IMR-90 (cell line): ENCODE measurements at regions not wholly inside any gene's neighbourhood (a gene's known extent, or its start where the extent isn't known, plus 50 kb on each side); places are given as distances from the start of the nearest gene placed in this dataset.

Experiments used
- ATAC-seq: fragments of 200-7000 bp; cut with Tn5 transposase; 2 replicates; pipeline ENCODE4 v1.9.1; 2020; ENCODE audit warnings: low read depth, mild to moderate bottlenecking, moderate library complexity
- BruUV-seq: library from RNA; stranded (reverse); fragments of 400-500 nt; replicated peaks from 2 replicates; lab custom pipeline; 2021; lab: Mats Ljungman, UMichigan
- CTCF ChIA-PET: fragments of 300-600 bp; formaldehyde crosslinking; extraction: SDS; loops from one replicate; lab custom pipeline; 2021; ENCODE audit warnings: antibody characterized with exemption; lab: Yijun Ruan, JAX
- POLR2A ChIA-PET: fragments of 300-600 bp; sonication (Branson Sonifier 250); formaldehyde crosslinking; loops from one replicate; lab custom pipeline; 2022; ENCODE audit warnings: antibody characterized with exemption; ENCODE audit not compliant: unreplicated experiment; lab: Charles Lee
- DNase-seq: peaks from one replicate; pipeline ENCODE4 v3.0.0; 2013
- H2AFZ ChIP-seq: replicated peaks from 2 replicates; pipeline ENCODE3; 2013; ENCODE audit warnings: low read length, mild to moderate bottlenecking; ENCODE audit not compliant: poor library complexity
- H2AK5ac ChIP-seq: 2 replicates; pipeline ENCODE4 v1.6.1; 2013; ENCODE audit warnings: low read depth, low read length, inconsistent platforms
- H2AK9ac ChIP-seq: replicated peaks from 2 replicates; pipeline ENCODE3; 2013; ENCODE audit warnings: mild to moderate bottlenecking, low read depth, low read length, moderate library complexity; ENCODE audit not compliant: poor library complexity
- H2BK120ac ChIP-seq: 2 replicates; pipeline ENCODE4 v1.6.1; 2013; ENCODE audit warnings: low read depth, low read length, inconsistent platforms
- H2BK15ac ChIP-seq: 3 replicates; pipeline ENCODE4 v1.6.1; 2013; ENCODE audit warnings: low read depth, low read length, inconsistent platforms
- H2BK20ac ChIP-seq: 2 replicates; pipeline ENCODE4 v1.6.1; 2013; ENCODE audit warnings: low read depth, mild to moderate bottlenecking, inconsistent platforms, low read length, moderate library complexity
- H2BK5ac ChIP-seq: 2 replicates; pipeline ENCODE4 v1.6.1; 2013; ENCODE audit warnings: mild to moderate bottlenecking, low read depth, low read length, inconsistent platforms; ENCODE audit not compliant: poor library complexity, severe bottlenecking
- H3K14ac ChIP-seq: replicated peaks from 2 replicates; pipeline ENCODE4 v1.6.1; 2013; ENCODE audit warnings: low read depth, low read length, inconsistent platforms
- H3K18ac ChIP-seq: 2 replicates; pipeline ENCODE4 v1.6.1; 2013; ENCODE audit warnings: low read depth, low read length, control low read depth
- H3K23ac ChIP-seq: 2 replicates; pipeline ENCODE4 v1.6.1; 2013; ENCODE audit warnings: low read depth, low read length, inconsistent platforms
- H3K27ac ChIP-seq: 2 replicates; pipeline ENCODE4 v1.5.1; 2013; ENCODE audit warnings: mild to moderate bottlenecking, control low read depth, low read length; ENCODE audit not compliant: insufficient read depth
- H3K27me3 ChIP-seq: 2 replicates; pipeline ENCODE4 v1.6.1; 2013; ENCODE audit warnings: low read length; ENCODE audit not compliant: control insufficient read depth, insufficient read depth
- H3K36me3 ChIP-seq: 2 replicates; pipeline ENCODE4 v1.6.1; 2013; ENCODE audit warnings: low read length, mixed read lengths; ENCODE audit not compliant: control insufficient read depth, insufficient read depth
- H3K4ac ChIP-seq: 2 replicates; pipeline ENCODE4 v1.6.1; 2013; ENCODE audit warnings: low read depth, low read length, inconsistent platforms
- H3K4me1 ChIP-seq: 2 replicates; pipeline ENCODE4 v1.6.1; 2013; ENCODE audit warnings: low read length, mixed read lengths; ENCODE audit not compliant: control insufficient read depth, insufficient read depth
- H3K4me2 ChIP-seq: 2 replicates; pipeline ENCODE4 v1.6.1; 2013; ENCODE audit warnings: low read depth, mild to moderate bottlenecking, control low read depth, low read length, moderate library complexity
- H3K4me3 ChIP-seq: 2 replicates; pipeline ENCODE4 v1.5.1; 2013; ENCODE audit warnings: low read depth, mild to moderate bottlenecking, control low read depth, low read length, moderate library complexity; ENCODE audit not compliant: insufficient read depth
- H3K56ac ChIP-seq: 2 replicates; pipeline ENCODE4 v1.6.1; 2013; ENCODE audit warnings: low read length, inconsistent platforms; ENCODE audit not compliant: insufficient read depth; ENCODE audit errors: extremely low read depth
- H3K79me1 ChIP-seq, 2 experiments: 2 replicates each; pipeline ENCODE4 v1.6.1; 2013; ENCODE audit warnings: low read length in 2 of 2, inconsistent platforms in 1 of 2, low read depth in 1 of 2
- H3K9ac ChIP-seq: 2 replicates; pipeline ENCODE4 v1.6.1; 2013; ENCODE audit warnings: low read depth, low read length, control low read depth
- H3K9me1 ChIP-seq: 2 replicates; pipeline ENCODE4 v1.6.1; 2013; ENCODE audit warnings: low read length, inconsistent platforms; ENCODE audit not compliant: insufficient read depth
- H3K9me3 ChIP-seq: 2 replicates; pipeline ENCODE4 v1.6.1; 2013; ENCODE audit warnings: low read length; ENCODE audit not compliant: control insufficient read depth, insufficient read depth
- H4K20me1 ChIP-seq: 2 replicates; pipeline ENCODE4 v1.6.1; 2013; ENCODE audit warnings: low read length, inconsistent platforms; ENCODE audit not compliant: insufficient read depth
- H4K5ac ChIP-seq: 2 replicates; pipeline ENCODE4 v1.6.1; 2013; ENCODE audit warnings: mild to moderate bottlenecking, low read depth, low read length, control low read depth
- H4K8ac ChIP-seq, 2 experiments: 2 replicates each; pipeline ENCODE4 v1.6.1; 2013; ENCODE audit warnings: low read depth in 2 of 2, low read length in 2 of 2, control low read depth in 1 of 2, inconsistent platforms in 1 of 2
- H4K91ac ChIP-seq: 2 replicates; pipeline ENCODE4 v1.6.1; 2013; ENCODE audit warnings: low read depth, low read length, inconsistent platforms; ENCODE audit not compliant: insufficient read depth
- BHLHE40 ChIP-seq: fragments of 150-350 bp; IDR thresholded peaks from 2 replicates; pipeline ENCODE4 v1.6.1; 2016; ENCODE audit warnings: mild to moderate bottlenecking, low read depth, low read length
- CHD1 ChIP-seq: IDR thresholded peaks from 2 replicates; pipeline ENCODE4 v1.6.1; 2012; ENCODE audit warnings: low read depth, low read length, improper control_type of control experiment
- ELK1 ChIP-seq: fragments of 150-350 bp; IDR thresholded peaks from 2 replicates; pipeline ENCODE4 v1.6.1; 2016; ENCODE audit warnings: low read depth, mild to moderate bottlenecking, low read length, moderate library complexity, borderline replicate concordance
- FOS ChIP-seq: fragments of 150-350 bp; IDR thresholded peaks from 2 replicates; pipeline ENCODE4 v1.6.1; 2016; ENCODE audit warnings: low read depth, low read length
- MAFK ChIP-seq: IDR thresholded peaks from 2 replicates; pipeline ENCODE4 v1.6.1; 2012; ENCODE audit warnings: low read depth, low read length, improper control_type of control experiment
- MAZ ChIP-seq: IDR thresholded peaks from 2 replicates; pipeline ENCODE4 v1.6.1; 2012; ENCODE audit warnings: low read depth, mild to moderate bottlenecking, low read length, improper control_type of control experiment, moderate library complexity, borderline replicate concordance
- MXI1 ChIP-seq: IDR thresholded peaks from 2 replicates; pipeline ENCODE4 v1.6.1; 2012; ENCODE audit warnings: low read depth, mild to moderate bottlenecking, low read length, moderate library complexity, borderline replicate concordance
- NFE2L2 ChIP-seq: fragments of 150-350 bp; IDR thresholded peaks from 2 replicates; pipeline ENCODE4 v1.6.1; 2016; ENCODE audit warnings: low read depth, mild to moderate bottlenecking, low read length
- POLR2A ChIP-seq: IDR thresholded peaks from 2 replicates; pipeline ENCODE4 v1.6.1; 2012; ENCODE audit warnings: mild to moderate bottlenecking, low read depth, low read length
- RAD21 ChIP-seq: IDR thresholded peaks from 2 replicates; pipeline ENCODE4 v1.6.1; 2012; ENCODE audit warnings: low read length, improper control_type of control experiment
- RCOR1 ChIP-seq: IDR thresholded peaks from 2 replicates; pipeline ENCODE4 v1.6.1; 2012; ENCODE audit warnings: mild to moderate bottlenecking, low read length, improper control_type of control experiment; ENCODE audit not compliant: insufficient replicate concordance
- RFX5 ChIP-seq: IDR thresholded peaks from 2 replicates; pipeline ENCODE4 v1.8.0; 2012; ENCODE audit warnings: low read depth, mild to moderate bottlenecking, low read length, moderate library complexity
- SMC3 ChIP-seq: fragments of 150-350 bp; IDR thresholded peaks from 2 replicates; pipeline ENCODE4 v1.6.1; 2016; ENCODE audit warnings: low read depth, mild to moderate bottlenecking, antibody characterized with exemption, low read length, moderate library complexity
- USF2 ChIP-seq: fragments of 150-350 bp; IDR thresholded peaks from 2 replicates; pipeline ENCODE4 v1.6.1; 2017; ENCODE audit warnings: mild to moderate bottlenecking, antibody characterized with exemption, low read length, low read depth
- WGBS, 2 experiments: methylation state at CpG; one replicate each; pipeline versions ENCODE4 v1.1.5 to v1.1.7; 2013; ENCODE audit warnings: missing lambda C conversion rate in 2 of 2; ENCODE audit not compliant: insufficient read length in 1 of 2; ENCODE audit errors: extremely low coverage in 2 of 2; 5-methylcytosine and 5-hydroxymethylcytosine counted together
- dilution Hi-C: fragments of 300-500 bp; cut with HindIII; formaldehyde crosslinking; loops from one replicate; pipeline ENCODE4 v1.14.3; 2018; ENCODE audit warnings: low sequenced_read_pairs; ENCODE audit not compliant: unreplicated experiment
- in situ Hi-C: fragments of 300-500 bp; cut with MboI; formaldehyde crosslinking; loops from 3 replicates; pipeline ENCODE4 v1.14.3; 2019; ENCODE audit warnings: low sequenced_read_pairs, inconsistent platforms, mixed read lengths
- intact Hi-C: fragments of 100-400 bp; cut with micrococcal nuclease; formaldehyde crosslinking; loops from 2 replicates; pipeline ENCODE4 v1.10.0; 2022
- TF ChIP-seq, protein P1 (sequence below): conservative IDR thresholded peaks from 2 replicates; pipeline ENCODE4 v1.5.1; 2012; ENCODE audit warnings: mild to moderate bottlenecking, low read depth, low read length, improper control_type of control experiment

- ChIA-PET CTCF (no interaction called here), POLR2A (no interaction called here)
- Histone ChIP-seq H2BK5ac (no peak overlapping the region), H3K27me3 (no peaks in the 10 kb centered on the region; the same call in 1 of the 2 replicates), H4K91ac (no peak overlapping the region), H3K18ac (no peak overlapping the region), H3K9me3 (no peaks in the 10 kb centered on the region; the same call in 1 of the 2 replicates), H3K36me3 (no peaks in the 10 kb centered on the region), H3K4me2 (no peak overlapping the region), H3K56ac (no peak overlapping the region), H2AFZ (no peak overlapping the region), H3K9me1 (no peaks in the 10 kb centered on the region), H2AK5ac (no peak overlapping the region), H4K5ac (no peak overlapping the region), H3K4ac (no peak overlapping the region), H2BK120ac (no peak overlapping the region), H4K8ac (no peak overlapping the region), H3K14ac (no peak overlapping the region), H2BK20ac (no peak overlapping the region), H3K9ac (no peak overlapping the region), H3K4me1 (no peaks in the 10 kb centered on the region), H3K23ac (no peak overlapping the region), H3K79me1 (no peaks in the 10 kb centered on the region), H3K4me3 (no peak overlapping the region), H3K27ac (no peak overlapping the region), H4K20me1 (no peaks in the 10 kb centered on the region), H2BK15ac (no peak overlapping the region), H2AK9ac (no peak overlapping the region)
- no TSS peak for BruUV-seq
- dilution Hi-C loops: no loop called here
- TF ChIP-seq BHLHE40 (no peak), ELK1 (no peak), MAZ (no peak), RAD21 (no peak), NFE2L2 (no peak), FOS (no peak), RCOR1 (no peak), CHD1 (no peak), MXI1 (no peak), USF2 (no peak), POLR2A (no peak), RFX5 (no peak), MAFK (no peak), SMC3 (no peak)
- TF ChIP-seq, protein P1, sequence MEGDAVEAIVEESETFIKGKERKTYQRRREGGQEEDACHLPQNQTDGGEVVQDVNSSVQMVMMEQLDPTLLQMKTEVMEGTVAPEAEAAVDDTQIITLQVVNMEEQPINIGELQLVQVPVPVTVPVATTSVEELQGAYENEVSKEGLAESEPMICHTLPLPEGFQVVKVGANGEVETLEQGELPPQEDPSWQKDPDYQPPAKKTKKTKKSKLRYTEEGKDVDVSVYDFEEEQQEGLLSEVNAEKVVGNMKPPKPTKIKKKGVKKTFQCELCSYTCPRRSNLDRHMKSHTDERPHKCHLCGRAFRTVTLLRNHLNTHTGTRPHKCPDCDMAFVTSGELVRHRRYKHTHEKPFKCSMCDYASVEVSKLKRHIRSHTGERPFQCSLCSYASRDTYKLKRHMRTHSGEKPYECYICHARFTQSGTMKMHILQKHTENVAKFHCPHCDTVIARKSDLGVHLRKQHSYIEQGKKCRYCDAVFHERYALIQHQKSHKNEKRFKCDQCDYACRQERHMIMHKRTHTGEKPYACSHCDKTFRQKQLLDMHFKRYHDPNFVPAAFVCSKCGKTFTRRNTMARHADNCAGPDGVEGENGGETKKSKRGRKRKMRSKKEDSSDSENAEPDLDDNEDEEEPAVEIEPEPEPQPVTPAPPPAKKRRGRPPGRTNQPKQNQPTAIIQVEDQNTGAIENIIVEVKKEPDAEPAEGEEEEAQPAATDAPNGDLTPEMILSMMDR: no peak
- intact Hi-C loops: no loop called here
- DNase-seq (no peak), ATAC-seq (no peak)
- in situ Hi-C loops: no loop called here
- no CpG with 5 or more reads among the region's 6 CpGs for WGBS, 2 experiments
These were observed 158.6 kb upstream of the KBTBD8 start for GRCh38 chr3:66839508-66839907.
